ENCODE measurements at regions not wholly inside any gene's neighbourhood (a gene's known extent, or its start where the extent isn't known, plus 50 kb on each side); places are given as distances from the start of the nearest gene placed in this dataset.
"Not testable (repeated sequence)": the region's sequence is repeated elsewhere in the genome, so short reads cannot be mapped to it uniquely, and the experiment has no call there.

DNA sequence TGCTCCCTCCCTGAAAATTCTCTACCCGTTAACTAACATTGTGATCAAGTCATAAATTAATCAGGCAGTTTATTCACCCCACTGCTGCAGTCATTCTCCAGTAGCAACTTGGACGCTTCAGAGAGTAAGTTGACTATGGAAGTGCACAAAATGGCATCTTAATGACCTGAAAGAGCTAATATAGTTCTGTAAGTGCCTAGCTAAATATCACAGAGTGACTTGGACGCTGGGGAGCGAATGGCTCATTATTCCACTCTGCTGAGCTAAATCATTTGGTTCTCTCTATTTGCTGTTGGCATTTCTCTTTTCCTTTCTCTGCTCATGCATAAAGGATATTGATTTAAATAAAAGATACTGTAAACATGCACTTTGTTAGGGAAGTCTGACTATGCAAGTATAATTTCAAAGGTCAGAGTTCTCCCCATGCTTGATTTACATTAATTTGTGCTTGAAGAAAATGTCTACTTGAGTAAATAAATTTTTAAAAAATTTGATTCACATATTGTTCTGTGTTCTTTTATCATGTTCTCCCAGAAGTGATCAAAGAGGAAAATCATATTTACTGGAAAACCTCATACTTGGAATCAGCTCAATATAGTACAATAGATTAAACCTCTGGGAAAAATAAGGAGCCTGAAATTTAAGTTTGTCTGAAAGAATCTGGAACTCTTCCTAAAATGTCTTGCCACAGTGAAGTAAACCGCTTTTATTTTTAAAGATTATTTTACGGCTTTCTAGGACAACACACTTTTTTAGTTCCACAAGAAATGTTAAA is 169.5 kb upstream of the HAPLN1 start:
- DNase-seq (ENCODE audit: low read depth) = no peak

DNA sequence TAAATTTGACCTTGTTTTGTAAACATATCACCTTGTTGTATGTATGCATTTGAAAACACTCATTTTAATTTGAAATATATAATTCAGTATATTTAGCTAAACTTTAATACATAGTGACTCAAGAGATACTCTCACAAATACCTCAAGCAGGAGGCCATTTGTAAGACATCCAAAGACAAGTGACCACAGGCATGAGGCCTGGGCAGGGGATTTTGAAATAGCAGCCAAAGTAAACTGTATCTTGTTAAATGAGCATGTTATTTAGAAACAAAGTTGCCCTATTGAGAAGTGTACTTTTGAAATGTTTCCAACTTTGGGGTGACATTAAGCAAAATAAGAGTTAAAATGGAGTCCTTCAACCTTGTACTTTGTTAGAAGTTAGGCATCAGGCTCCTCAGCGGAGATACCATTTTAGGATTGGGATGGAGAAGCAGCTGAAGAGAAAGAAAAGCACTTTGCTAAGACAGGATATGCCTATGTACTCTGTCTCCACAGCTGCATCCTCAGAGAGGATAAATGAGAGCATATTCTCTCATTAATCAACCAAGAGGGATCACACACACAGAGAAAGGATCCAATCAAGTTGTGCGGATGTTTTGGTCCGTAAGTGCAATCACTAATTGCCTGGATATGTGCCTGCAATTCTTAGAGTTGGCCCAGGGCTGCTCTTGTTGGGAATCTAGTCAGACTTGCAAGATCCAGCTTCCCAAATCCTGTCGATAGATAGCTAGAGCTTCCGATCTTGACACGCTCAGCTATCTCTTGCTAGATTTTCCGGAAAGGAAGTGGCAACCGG is 157.5 kb upstream of the HAPLN1 start:
- no peak for DNase-seq (ENCODE audit: low read depth)

- DNase-seq (ENCODE audit: low read depth) = no peak
These were observed 151.1 kb upstream of the HAPLN1 start for GRCh38 chr5:83871533-83872395.

DNA sequence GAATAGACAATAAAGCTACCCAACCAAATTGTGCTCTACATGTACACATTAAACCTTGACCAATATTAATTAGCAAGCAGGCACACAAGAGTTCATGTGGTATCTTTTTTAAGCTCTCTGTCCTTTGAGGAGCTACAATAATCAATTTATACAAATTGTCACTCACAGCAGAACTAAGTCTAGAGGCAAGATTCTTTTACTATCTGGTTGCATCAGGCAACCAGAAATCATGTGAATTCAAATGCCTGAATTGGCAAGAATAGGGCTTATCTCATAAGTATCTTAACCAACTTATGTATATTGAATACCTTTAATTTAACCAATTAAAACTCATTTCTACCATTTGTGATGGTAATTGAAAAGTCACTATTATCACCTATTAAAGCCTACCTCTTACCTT is 145.5 kb upstream of the HAPLN1 start:
- DNase-seq (ENCODE audit: low read depth) = no peak

DNA sequence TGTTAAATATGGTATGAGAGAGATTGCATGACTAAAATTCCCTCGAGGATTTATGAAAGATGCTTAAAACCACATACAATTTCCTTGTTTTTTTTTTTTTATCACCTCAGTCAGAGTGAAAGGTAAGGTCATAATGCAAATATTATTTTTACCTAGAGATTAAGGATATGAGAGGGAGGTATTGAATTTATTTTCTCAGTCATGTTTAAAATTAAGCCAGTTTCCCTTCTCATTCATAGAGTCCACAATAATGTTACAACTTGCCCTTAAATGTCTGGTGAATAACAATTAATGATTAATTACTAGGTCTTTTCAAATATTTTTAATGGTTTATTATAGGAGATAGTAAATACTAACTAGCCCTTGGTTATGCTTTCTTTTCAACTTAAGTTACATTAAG is 144.9 kb upstream of the HAPLN1 start:
- DNase-seq (ENCODE audit: low read depth) = no peak

- DNase-seq (ENCODE audit: low read depth) = no peak
These were observed 144.0 kb upstream of the HAPLN1 start for GRCh38 chr5:83864652-83865051.

GRCh38 chr5:83857341-83857740 is 136.7 kb upstream of the HAPLN1 start:
- DNase-seq (ENCODE audit: low read depth) = no peak

DNA sequence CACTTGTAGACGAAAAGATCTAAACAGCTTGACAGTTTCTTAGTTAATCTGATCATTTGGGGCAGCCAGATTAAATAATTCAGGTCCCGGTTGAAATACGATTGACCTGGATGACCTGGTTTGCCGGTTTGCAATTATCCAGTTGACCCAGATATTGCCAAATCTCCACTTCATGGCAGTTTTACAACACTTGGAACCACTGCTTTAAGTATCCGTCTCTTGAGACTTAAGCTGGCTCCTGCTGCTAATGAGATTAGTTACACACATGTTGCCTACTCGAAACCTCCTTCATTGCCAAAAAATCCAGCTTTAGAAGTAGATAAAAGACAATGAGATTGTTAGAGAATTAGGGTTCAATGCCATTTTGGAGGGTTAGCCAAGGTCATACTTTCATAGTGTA is 136.2 kb upstream of the HAPLN1 start:
- no peak for DNase-seq (ENCODE audit: low read depth)

GRCh38 chr5:83850412-83850811 is 129.8 kb upstream of the HAPLN1 start:
- DNase-seq (ENCODE audit: low read depth) = not testable (repeated sequence)

GRCh38 chr5:83848941-83849340 is 128.3 kb upstream of the HAPLN1 start:
- no peak for DNase-seq (ENCODE audit: low read depth)

GRCh38 chr5:83846624-83847350 is 126.1 kb upstream of the HAPLN1 start:
- no peak for DNase-seq (ENCODE audit: low read depth)

- DNase-seq (ENCODE audit: low read depth) = peak; percentile 29
These were observed 123.9 kb upstream of the HAPLN1 start for GRCh38 chr5:83844449-83845068.

- no peak for DNase-seq (ENCODE audit: low read depth)
These were observed 119.1 kb upstream of the HAPLN1 start for GRCh38 chr5:83839788-83840187.

GRCh38 chr5:83839256-83839655 is 118.6 kb upstream of the HAPLN1 start:
- no peak for DNase-seq (ENCODE audit: low read depth)

GRCh38 chr5:83837265-83837907 is 116.7 kb upstream of the HAPLN1 start:
- DNase-seq (ENCODE audit: low read depth) = no peak

DNA sequence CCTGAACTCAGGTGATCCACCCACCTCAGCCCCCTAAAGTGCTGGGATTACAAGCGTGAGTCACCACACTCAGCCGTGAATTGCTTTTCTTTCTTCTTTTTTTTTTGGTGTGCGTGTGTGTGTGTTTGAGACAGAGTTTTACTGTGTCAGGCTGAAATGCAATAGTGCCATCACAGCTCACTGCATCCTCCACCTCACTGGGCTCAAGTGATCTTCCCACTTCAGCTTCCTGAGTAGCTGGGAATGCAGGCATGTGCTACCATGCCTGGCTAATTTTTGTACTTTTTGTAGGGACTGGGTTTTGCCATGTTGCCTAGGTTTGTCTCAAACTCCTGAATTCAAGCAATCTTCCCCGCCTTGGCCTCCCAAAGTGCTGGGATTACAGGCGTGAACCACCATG is 113.7 kb upstream of the HAPLN1 start:
- DNase-seq (ENCODE audit: low read depth) = no peak

GRCh38 chr5:83831834-83832233 is 111.2 kb upstream of the HAPLN1 start:
- no peak for DNase-seq (ENCODE audit: low read depth)

GRCh38 chr5:83827111-83827557 is 106.5 kb upstream of the HAPLN1 start:
- peak; percentile 32 for DNase-seq (ENCODE audit: low read depth)

DNA sequence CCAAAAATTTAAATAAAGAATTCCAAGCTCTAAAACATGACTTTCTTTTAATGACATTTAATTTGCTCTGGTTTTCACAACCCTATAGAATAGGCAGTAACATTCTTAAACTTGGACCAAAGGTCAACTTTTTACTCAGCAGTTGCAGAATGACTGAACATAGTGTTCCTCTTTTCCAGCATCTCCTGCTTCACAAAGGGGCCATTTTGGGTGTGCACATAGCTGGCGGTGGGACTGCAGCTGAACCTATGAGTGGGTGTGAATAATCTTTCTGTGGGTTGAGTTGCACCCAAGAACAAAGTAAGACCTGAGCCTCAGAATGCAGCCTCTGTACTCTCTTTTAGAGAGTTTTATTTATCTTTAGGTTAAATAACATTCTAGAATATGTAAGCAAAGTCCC is 96.9 kb upstream of the HAPLN1 start:
- DNase-seq (ENCODE audit: low read depth) = no peak

GRCh38 chr5:83815661-83816060 is 95.0 kb upstream of the HAPLN1 start:
- no peak for DNase-seq (ENCODE audit: low read depth)

- no peak for DNase-seq (ENCODE audit: low read depth)
These were observed 89.9 kb upstream of the HAPLN1 start for GRCh38 chr5:83810511-83810910.

Measured in HS-5 (cell line).